SU-DHL-6 (cell line): ENCODE measurements at regions not wholly inside any gene's neighbourhood (a gene's known extent, or its start where the extent isn't known, plus 50 kb on each side); places are given as distances from the start of the nearest gene placed in this dataset.

Source experiments
- H2AFZ ChIP-seq: fragments of 200-600 bp; sonication (generic); 2 replicates; pipeline ENCODE4 v1.6.1; 2014; ENCODE audit warnings: low read depth, mild to moderate bottlenecking, moderate library complexity, mixed read lengths, antibody characterized with exemption, low read length; ENCODE audit not compliant: severe bottlenecking
- H3F3A ChIP-seq: fragments of 200-600 bp; shearing (Covaris generic); 2 replicates; pipeline ENCODE4 v1.6.0; 2016; ENCODE audit warnings: antibody characterized with exemption, mild to moderate bottlenecking; ENCODE audit not compliant: insufficient read depth
- H3K27ac ChIP-seq: fragments of 200-600 bp; sonication (generic); 2 replicates; pipeline ENCODE4 v1.5.1; 2016; ENCODE audit warnings: low read depth, mild to moderate bottlenecking, low read length, moderate library complexity, mixed read lengths
- H3K27me3 ChIP-seq: fragments of 200-600 bp; sonication (generic), shearing (Covaris generic); 2 replicates; pipeline ENCODE4 v1.6.0; 2014; ENCODE audit warnings: mild to moderate bottlenecking, low read length
- H3K36me3 ChIP-seq: fragments of 200-600 bp; sonication (generic); 2 replicates; pipeline ENCODE4 v1.6.1; 2014; ENCODE audit warnings: mild to moderate bottlenecking, low read length, mixed read lengths
- H3K4me2 ChIP-seq: fragments of 300-600, 200-600 bp; shearing (Covaris generic), sonication (generic); 2 replicates; pipeline ENCODE4 v1.6.0; 2014; ENCODE audit warnings: low read length, low read depth, mild to moderate bottlenecking; ENCODE audit not compliant: poor library complexity, severe bottlenecking
- H3K4me3 ChIP-seq: fragments of 200-600 bp; sonication (generic); 2 replicates; pipeline ENCODE4 v1.5.1; 2014; ENCODE audit warnings: antibody characterized with exemption, low read length, mild to moderate bottlenecking, mixed read lengths; ENCODE audit not compliant: insufficient read depth, poor library complexity, severe bottlenecking
- H3K79me2 ChIP-seq: fragments of 200-600 bp; sonication (generic); 2 replicates; pipeline ENCODE4 v1.6.1; 2014; ENCODE audit warnings: mild to moderate bottlenecking, low read length, moderate library complexity; ENCODE audit not compliant: insufficient read depth
- H3K9ac ChIP-seq: fragments of 200-600 bp; sonication (generic); 2 replicates; pipeline ENCODE4 v1.7.0; 2014; ENCODE audit warnings: mild to moderate bottlenecking, low read length
- H3K9me2 ChIP-seq: fragments of 200-600 bp; sonication (generic); replicated peaks from 2 replicates; pipeline ENCODE4 v1.6.1; 2014; ENCODE audit warnings: low read length; ENCODE audit not compliant: insufficient read depth
- H3K9me3 ChIP-seq: fragments of 200-600 bp; sonication (generic); 2 replicates; pipeline ENCODE4 v1.6.1; 2014; ENCODE audit warnings: low read length, mixed read lengths; ENCODE audit not compliant: insufficient read depth
- H4K20me1 ChIP-seq: fragments of 200-600 bp; sonication (generic); 2 replicates; pipeline ENCODE4 v1.6.1; 2014; ENCODE audit warnings: low read depth, mild to moderate bottlenecking, antibody characterized with exemption, low read length, moderate library complexity, mixed read lengths
- CTCF ChIP-seq: fragments of 200-600 bp; sonication (generic); IDR thresholded peaks from one replicate; pipeline ENCODE4 v1.5.1; 2017; ENCODE audit warnings: antibody characterized with exemption, mild to moderate bottlenecking, low read length, moderate library complexity; ENCODE audit not compliant: insufficient read depth, poor library complexity, severe bottlenecking
- EZH2phosphoT487 ChIP-seq: fragments of 200-600 bp; sonication (generic), shearing (Covaris generic); conservative IDR thresholded peaks from 2 replicates; pipeline ENCODE4 v1.6.1; 2018; ENCODE audit warnings: mild to moderate bottlenecking, antibody characterized with exemption, low read length, moderate library complexity, mixed read lengths

- TF ChIP-seq CTCF (no peak), EZH2phosphoT487 (no peak)
- no peak overlapping the region for H3K27ac ChIP-seq
- no peak overlapping the region for H3K4me2 ChIP-seq
- no peaks in the 10 kb centered on the region for H3K79me2 ChIP-seq
- no peak overlapping the region for H2AFZ ChIP-seq
- H3K9me3 ChIP-seq, result no peaks in the 10 kb centered on the region
- H4K20me1 ChIP-seq, result no peaks in the 10 kb centered on the region
- no peaks in the 10 kb centered on the region for H3K9me2 ChIP-seq
- H3K9ac ChIP-seq, result no peak overlapping the region
- H3K27me3 ChIP-seq, result no peaks in the 10 kb centered on the region
- no peaks in the 10 kb centered on the region for H3F3A ChIP-seq
- no peaks in the 10 kb centered on the region for H3K36me3 ChIP-seq
- no peak overlapping the region for H3K4me3 ChIP-seq
Measured at GRCh38 chr13:84834201-84834600, 951.9 kb upstream of the SLITRK1 start.

GRCh38 chr13:84831666-84832657 lies 949.7 kb upstream of the SLITRK1 start:
- Histone ChIP-seq H3K9me3 (no peaks in the 10 kb centered on the region), H3K4me3 (no peak overlapping the region)

GRCh38 chr13:84823528-84823927 lies 941.3 kb upstream of the SLITRK1 start:
- no peaks in the 10 kb centered on the region for H3K36me3 ChIP-seq
- no peak overlapping the region for H3K4me3 ChIP-seq
- H3K9ac ChIP-seq, result no peak overlapping the region
- TF ChIP-seq EZH2phosphoT487, result no peak
- TF ChIP-seq CTCF, result no peak
- no peak overlapping the region for H3K27ac ChIP-seq
- H3K4me2 ChIP-seq, result no peak overlapping the region
- no peak overlapping the region for H2AFZ ChIP-seq
- no peaks in the 10 kb centered on the region for H3K9me2 ChIP-seq
- H3K9me3 ChIP-seq, result no peaks in the 10 kb centered on the region
- no peaks in the 10 kb centered on the region for H3F3A ChIP-seq
- no peaks in the 10 kb centered on the region for H3K79me2 ChIP-seq
- no peaks in the 10 kb centered on the region for H4K20me1 ChIP-seq
- no peaks in the 10 kb centered on the region for H3K27me3 ChIP-seq

More at GRCh38 chr13:84831666-84832657, 949.7 kb upstream of the SLITRK1 start:
- H3K27ac ChIP-seq, result no peak overlapping the region
- H4K20me1 ChIP-seq, result no peaks in the 10 kb centered on the region
- H3K9me2 ChIP-seq, result no peaks in the 10 kb centered on the region
- H3K4me2 ChIP-seq, result no peak overlapping the region
- H3F3A ChIP-seq, result no peaks in the 10 kb centered on the region
- no peaks in the 10 kb centered on the region for H3K79me2 ChIP-seq
- TF ChIP-seq EZH2phosphoT487 (no peak), CTCF (no peak)
- H3K27me3 ChIP-seq, result no peaks in the 10 kb centered on the region
- H3K36me3 ChIP-seq, result no peaks in the 10 kb centered on the region
- H2AFZ ChIP-seq, result no peak overlapping the region
- H3K9ac ChIP-seq, result no peak overlapping the region
